Cardiac fibroblast (primary cell): ENCODE measurements at regions not wholly inside any gene's neighbourhood (a gene's known extent, or its start where the extent isn't known, plus 50 kb on each side); places are given as distances from the start of the nearest gene placed in this dataset.

Experiments used
- DNase-seq, 2 donors: peaks; one replicate each; pipeline versions ENCODE4 v3.0.0 to v3.0.0-alpha.2; 2010; ENCODE audit warnings: low read depth in 2 of 2
- H3K4me3 ChIP-seq, 2 donors: replicated peaks in 1 of 2; 1 replicate in 1 of 2; 2 replicates in 1 of 2; pipeline ENCODE4 v1.5.1; 2011; ENCODE audit warnings: low read depth in 2 of 2, low read length in 2 of 2, mild to moderate bottlenecking in 2 of 2, moderate library complexity in 1 of 2
- TF ChIP-seq, protein P1 (sequence below): IDR thresholded peaks from one replicate; pipeline ENCODE4 v1.5.1; 2011; ENCODE audit warnings: low read depth, mild to moderate bottlenecking, low read length, inconsistent platforms

DNA sequence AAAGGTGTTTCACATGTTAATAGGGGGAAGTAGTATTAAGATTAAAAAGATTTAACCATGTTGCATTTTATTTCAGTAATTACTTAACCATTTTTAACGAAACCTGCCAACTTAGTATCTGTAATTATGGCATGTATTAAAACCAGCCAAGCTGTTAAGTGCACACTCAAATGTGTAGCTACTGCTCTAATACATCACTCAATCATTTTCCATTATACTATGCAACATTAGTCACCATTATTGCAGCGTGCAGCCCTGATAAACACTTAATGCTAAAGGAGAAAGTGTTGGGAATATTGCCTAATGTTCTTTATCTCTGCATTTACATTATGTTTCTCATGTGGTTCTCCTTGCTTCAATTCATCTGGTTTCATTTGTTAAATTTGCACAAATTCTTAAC lies 745.9 kb upstream of the FAM98A start:
- no peak overlapping the region for H3K4me3 ChIP-seq
- TF ChIP-seq, protein P1, sequence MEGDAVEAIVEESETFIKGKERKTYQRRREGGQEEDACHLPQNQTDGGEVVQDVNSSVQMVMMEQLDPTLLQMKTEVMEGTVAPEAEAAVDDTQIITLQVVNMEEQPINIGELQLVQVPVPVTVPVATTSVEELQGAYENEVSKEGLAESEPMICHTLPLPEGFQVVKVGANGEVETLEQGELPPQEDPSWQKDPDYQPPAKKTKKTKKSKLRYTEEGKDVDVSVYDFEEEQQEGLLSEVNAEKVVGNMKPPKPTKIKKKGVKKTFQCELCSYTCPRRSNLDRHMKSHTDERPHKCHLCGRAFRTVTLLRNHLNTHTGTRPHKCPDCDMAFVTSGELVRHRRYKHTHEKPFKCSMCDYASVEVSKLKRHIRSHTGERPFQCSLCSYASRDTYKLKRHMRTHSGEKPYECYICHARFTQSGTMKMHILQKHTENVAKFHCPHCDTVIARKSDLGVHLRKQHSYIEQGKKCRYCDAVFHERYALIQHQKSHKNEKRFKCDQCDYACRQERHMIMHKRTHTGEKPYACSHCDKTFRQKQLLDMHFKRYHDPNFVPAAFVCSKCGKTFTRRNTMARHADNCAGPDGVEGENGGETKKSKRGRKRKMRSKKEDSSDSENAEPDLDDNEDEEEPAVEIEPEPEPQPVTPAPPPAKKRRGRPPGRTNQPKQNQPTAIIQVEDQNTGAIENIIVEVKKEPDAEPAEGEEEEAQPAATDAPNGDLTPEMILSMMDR = no peak
- DNase-seq = no peak

DNA sequence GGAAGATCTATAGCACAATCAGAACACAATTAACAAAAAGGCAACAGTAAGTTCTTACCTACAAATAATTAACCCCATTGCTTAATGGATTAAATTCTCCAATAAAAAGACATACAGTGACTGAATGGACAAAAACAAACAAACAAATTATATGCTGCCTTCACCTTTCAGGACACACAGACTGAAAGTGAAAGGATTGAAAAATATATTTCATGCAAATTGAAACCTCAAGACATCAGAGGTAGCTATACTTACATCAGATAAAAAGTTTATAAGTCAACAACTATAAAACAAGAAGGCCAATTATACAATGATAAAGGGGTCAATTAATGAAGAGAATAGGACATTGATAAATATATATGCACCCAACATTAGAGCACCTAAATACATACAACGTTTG lies 741.2 kb upstream of the FAM98A start:
- no peak for DNase-seq
- TF ChIP-seq, protein P1 = no peak
- H3K4me3 ChIP-seq = no peak overlapping the region

DNA sequence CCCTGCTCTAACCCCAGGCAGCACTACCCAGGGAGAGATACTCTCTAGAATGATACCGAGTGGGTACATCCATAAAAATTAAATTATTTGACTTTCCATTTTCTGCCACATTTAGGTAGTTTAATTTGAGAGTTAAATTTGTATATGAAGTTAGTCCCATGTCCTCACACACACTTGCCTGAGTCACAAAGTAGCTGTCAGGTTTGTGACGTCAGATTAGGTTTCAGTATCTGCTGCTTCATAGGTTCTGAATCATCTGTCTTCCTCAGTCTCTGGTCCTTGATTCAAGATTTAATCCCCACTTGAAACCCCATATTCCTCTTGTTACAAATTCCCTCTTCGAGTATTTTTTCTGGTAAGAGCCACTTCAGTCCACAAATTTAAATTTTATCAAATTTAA lies 738.6 kb upstream of the FAM98A start:
- TF ChIP-seq, protein P1 = no peak
- H3K4me3 ChIP-seq = no peak overlapping the region
- no peak for DNase-seq

DNA sequence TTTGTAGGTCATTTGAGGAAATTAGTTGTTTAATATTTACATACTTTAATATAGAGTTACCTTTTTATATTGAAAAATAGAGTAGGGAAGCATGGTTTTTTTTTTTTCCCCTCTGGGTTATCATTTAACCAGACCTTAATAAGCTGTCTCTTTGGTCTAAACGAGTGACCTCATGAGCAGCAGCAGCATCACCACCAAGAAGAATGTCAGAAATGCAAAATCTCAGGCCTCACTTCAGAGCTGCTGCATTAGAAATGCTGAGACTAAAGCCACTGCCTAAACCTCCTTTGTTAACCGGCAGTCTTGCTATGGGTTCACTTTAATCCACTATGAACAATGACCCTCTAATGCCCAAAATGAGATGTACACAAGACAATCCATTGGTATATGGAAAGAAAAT lies 733.7 kb upstream of the FAM98A start:
- TF ChIP-seq, protein P1 = no peak
- DNase-seq = no peak
- H3K4me3 ChIP-seq = no peak overlapping the region

DNA sequence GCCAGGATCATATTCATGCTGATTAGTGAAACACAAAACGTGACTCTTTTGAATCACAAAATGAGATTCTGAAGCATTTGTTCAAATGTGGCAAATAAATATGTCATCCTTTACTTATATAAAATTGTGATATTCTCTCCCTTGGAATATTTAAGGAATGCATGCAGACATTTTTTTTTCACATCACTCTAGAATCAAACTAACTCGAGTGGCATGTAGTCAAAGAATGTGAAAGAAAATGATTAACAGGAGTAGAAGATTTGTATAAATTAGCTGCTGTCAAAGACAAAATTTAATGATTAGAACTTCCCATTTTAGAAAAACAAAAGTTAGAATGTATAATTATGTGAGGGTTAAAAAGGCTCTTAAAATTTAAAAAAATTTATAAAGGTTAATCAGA lies 721.0 kb upstream of the FAM98A start:
- TF ChIP-seq, protein P1 = no peak
- no peak for DNase-seq
- no peak overlapping the region for H3K4me3 ChIP-seq

DNA sequence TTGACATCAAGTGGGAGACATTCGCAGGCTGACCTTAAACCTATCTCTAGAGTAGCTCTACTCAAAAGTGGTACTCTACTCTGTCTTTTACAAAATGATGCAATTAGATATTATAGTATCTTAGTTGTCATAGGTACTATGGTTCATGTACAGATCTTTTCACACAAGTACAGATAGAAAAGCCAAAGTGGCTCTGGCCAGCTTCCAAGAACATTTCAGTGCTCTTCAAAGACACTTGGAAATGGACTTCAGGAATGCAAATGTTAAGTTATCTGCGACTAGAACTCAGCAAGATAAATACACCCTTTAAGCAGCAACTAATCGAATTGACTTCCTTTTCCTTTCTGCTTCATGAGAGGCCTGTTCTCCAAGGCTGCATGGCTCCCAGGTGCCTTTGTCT lies 718.7 kb upstream of the FAM98A start:
- no peak overlapping the region for H3K4me3 ChIP-seq
- no peak for DNase-seq
- TF ChIP-seq, protein P1 = no peak

DNA sequence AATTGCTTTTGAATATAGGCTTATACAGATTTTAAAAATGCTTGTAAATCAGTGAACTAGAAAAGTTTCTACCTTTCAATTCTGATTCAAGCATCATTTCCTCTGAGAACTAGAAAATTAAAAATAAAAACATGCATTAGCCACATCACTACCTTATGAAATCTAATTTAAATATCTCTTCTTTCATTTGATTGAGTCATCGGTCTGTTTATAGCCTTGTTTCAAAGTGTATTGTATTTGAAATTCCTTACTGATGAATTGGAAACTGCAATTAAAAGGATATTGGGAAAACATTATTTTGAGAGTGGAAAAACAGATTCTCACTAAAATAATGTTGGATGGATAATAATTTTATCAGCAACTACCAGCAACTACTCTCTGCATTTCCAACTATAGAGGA lies 717.7 kb upstream of the FAM98A start:
- TF ChIP-seq, protein P1 = no peak
- DNase-seq = no peak
- H3K4me3 ChIP-seq = no peak overlapping the region
